ENCODE measurements at regions not wholly inside any gene's neighbourhood (a gene's known extent, or its start where the extent isn't known, plus 50 kb on each side); places are given as distances from the start of the nearest gene placed in this dataset.

DNA sequence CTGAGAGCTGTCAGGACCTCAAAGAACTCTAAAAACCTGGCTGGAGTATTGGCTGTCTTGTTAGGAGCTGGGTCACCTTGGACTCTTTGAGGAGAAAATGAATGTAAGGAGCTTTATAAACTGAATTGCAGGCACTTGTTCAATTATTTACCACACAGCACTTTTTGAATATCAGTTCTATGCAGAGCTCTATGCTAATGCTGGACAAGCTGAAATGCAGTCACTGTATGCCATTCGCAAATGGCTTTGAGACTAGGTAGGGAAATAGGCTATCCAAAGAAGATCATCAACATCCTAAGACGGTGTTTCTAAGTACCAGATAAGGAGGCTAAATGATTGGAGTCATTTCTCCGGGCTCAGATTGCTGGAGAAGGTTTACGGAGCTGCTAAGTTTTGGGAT, 333.5 kb downstream of the SIPA1L2 start:
- Mint-ChIP-seq H3K9me3 (no peaks in the 10 kb centered on the region), H3K36me3 (ENCODE audit: low read depth) (no peaks in the 10 kb centered on the region), H3K27ac (no peak overlapping the region), H3K4me3 (no peak overlapping the region), H3K27me3 (peaks cover 11% of the 10 kb centered on the region), H3K4me1 (ENCODE audit: low read depth) (peaks cover 8% of the 10 kb centered on the region)
- ChIA-PET CTCF (no interaction called here), POLR2A (no interaction called here)
- Histone ChIP-seq H3K27ac (ENCODE audit: low read depth in 1 of 2, low read length in 2 of 2) (no peak overlapping the region), H3K9me3 (ENCODE audit: control insufficient read depth in 1 of 2, insufficient read depth in 1 of 2, low read length in 2 of 2) (no peaks in the 10 kb centered on the region), H3K27me3 (ENCODE audit: control insufficient read depth in 1 of 2, insufficient read depth in 2 of 2, low read length in 2 of 2) (no peaks in the 10 kb centered on the region), H3K4me1 (ENCODE audit: insufficient read depth, low read length) (no peaks in the 10 kb centered on the region), H3K36me3 (ENCODE audit: insufficient read depth, low read length) (no peaks in the 10 kb centered on the region), H3K4me3 (ENCODE audit: low read length) (no peak overlapping the region)
- DNase-seq = no peak
- TF ChIP-seq, protein P1, sequence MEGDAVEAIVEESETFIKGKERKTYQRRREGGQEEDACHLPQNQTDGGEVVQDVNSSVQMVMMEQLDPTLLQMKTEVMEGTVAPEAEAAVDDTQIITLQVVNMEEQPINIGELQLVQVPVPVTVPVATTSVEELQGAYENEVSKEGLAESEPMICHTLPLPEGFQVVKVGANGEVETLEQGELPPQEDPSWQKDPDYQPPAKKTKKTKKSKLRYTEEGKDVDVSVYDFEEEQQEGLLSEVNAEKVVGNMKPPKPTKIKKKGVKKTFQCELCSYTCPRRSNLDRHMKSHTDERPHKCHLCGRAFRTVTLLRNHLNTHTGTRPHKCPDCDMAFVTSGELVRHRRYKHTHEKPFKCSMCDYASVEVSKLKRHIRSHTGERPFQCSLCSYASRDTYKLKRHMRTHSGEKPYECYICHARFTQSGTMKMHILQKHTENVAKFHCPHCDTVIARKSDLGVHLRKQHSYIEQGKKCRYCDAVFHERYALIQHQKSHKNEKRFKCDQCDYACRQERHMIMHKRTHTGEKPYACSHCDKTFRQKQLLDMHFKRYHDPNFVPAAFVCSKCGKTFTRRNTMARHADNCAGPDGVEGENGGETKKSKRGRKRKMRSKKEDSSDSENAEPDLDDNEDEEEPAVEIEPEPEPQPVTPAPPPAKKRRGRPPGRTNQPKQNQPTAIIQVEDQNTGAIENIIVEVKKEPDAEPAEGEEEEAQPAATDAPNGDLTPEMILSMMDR (IDR thresholded peaks at IDR 0.05) = no peak
- intact Hi-C loops (cut with DNase I, micrococcal nuclease) = loop anchor here in 1 of 2 experiments (5.0 kb wide), 1 partner anchor 429 kb away; no protein-coding TSS in a partner anchor
- ATAC-seq (ENCODE audit: poor library complexity) = no peak

- intact Hi-C loops (cut with DNase I, micrococcal nuclease) = no loop called here
- H3K4me3 ChIP-seq (ENCODE audit: low read length) = no peak overlapping the region
- no peaks in the 10 kb centered on the region for H3K27me3 ChIP-seq (ENCODE audit: control insufficient read depth in 1 of 2, insufficient read depth in 2 of 2, low read length in 2 of 2)
- H3K36me3 ChIP-seq (ENCODE audit: insufficient read depth, low read length) = no peaks in the 10 kb centered on the region
- H3K27ac ChIP-seq (ENCODE audit: low read depth in 1 of 2, low read length in 2 of 2) = no peak overlapping the region
- H3K4me1 ChIP-seq (ENCODE audit: insufficient read depth, low read length) = no peaks in the 10 kb centered on the region
- no peak for DNase-seq
- TF ChIP-seq, protein P1 (IDR thresholded peaks at IDR 0.05) = no peak
- POLR2A ChIA-PET = no interaction called here
- CTCF ChIA-PET = no interaction called here
- no peaks in the 10 kb centered on the region for H3K9me3 ChIP-seq (ENCODE audit: control insufficient read depth in 1 of 2, insufficient read depth in 1 of 2, low read length in 2 of 2)
- H3K4me1 Mint-ChIP-seq (ENCODE audit: low read depth) = peaks cover 8% of the 10 kb centered on the region
- H3K27ac Mint-ChIP-seq = no peak overlapping the region
- no peak overlapping the region for H3K4me3 Mint-ChIP-seq
- no peak for ATAC-seq (ENCODE audit: poor library complexity)
- H3K9me3 Mint-ChIP-seq = no peaks in the 10 kb centered on the region
- no peaks in the 10 kb centered on the region for H3K36me3 Mint-ChIP-seq (ENCODE audit: low read depth)
- H3K27me3 Mint-ChIP-seq = peaks cover 13% of the 10 kb centered on the region
Observed at GRCh38 chr1:232293361-232293760, 336.6 kb downstream of the SIPA1L2 start.

DNA sequence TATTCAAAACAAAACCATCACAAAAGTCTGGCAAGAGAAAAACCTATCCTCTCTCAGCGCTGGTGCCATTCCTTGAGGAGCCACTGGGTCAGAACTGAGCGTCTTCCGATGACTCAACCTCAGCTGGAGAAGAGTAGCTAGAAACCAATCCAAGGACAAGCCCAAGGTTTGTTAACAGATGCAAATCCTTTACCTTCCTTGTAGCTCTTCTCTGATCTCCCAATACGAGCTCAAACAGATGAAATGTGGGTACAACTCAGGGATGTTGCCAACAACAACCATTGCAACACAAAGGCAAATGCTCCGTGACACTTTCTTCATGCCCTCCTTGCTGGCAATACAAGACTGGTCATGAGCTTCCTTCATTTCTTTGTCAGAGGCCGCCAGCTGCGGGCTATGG, 337.1 kb downstream of the SIPA1L2 start:
- intact Hi-C loops (cut with DNase I, micrococcal nuclease) = no loop called here
- ChIA-PET CTCF (no interaction called here), POLR2A (no interaction called here)
- no peaks in the 10 kb centered on the region for H3K9me3 Mint-ChIP-seq
- no peak for ATAC-seq (ENCODE audit: poor library complexity)
- TF ChIP-seq, protein P1 (IDR thresholded peaks at IDR 0.05) = no peak
- Histone ChIP-seq H3K27me3 (ENCODE audit: control insufficient read depth in 1 of 2, insufficient read depth in 2 of 2, low read length in 2 of 2) (no peaks in the 10 kb centered on the region), H3K4me3 (ENCODE audit: low read length) (no peak overlapping the region), H3K27ac (ENCODE audit: low read depth in 1 of 2, low read length in 2 of 2) (no peak overlapping the region), H3K4me1 (ENCODE audit: insufficient read depth, low read length) (no peaks in the 10 kb centered on the region), H3K36me3 (ENCODE audit: insufficient read depth, low read length) (no peaks in the 10 kb centered on the region), H3K9me3 (ENCODE audit: control insufficient read depth in 1 of 2, insufficient read depth in 1 of 2, low read length in 2 of 2) (no peaks in the 10 kb centered on the region)
- H3K4me3 Mint-ChIP-seq = no peak overlapping the region
- H3K27me3 Mint-ChIP-seq = peaks cover 13% of the 10 kb centered on the region
- H3K27ac Mint-ChIP-seq = no peak overlapping the region
- no peak for DNase-seq
- peaks cover 8% of the 10 kb centered on the region for H3K4me1 Mint-ChIP-seq (ENCODE audit: low read depth)
- H3K36me3 Mint-ChIP-seq (ENCODE audit: low read depth) = no peaks in the 10 kb centered on the region
